ENCODE measurements at regions not wholly inside any gene's neighbourhood (a gene's known extent, or its start where the extent isn't known, plus 50 kb on each side); places are given as distances from the start of the nearest gene placed in this dataset.

DNA sequence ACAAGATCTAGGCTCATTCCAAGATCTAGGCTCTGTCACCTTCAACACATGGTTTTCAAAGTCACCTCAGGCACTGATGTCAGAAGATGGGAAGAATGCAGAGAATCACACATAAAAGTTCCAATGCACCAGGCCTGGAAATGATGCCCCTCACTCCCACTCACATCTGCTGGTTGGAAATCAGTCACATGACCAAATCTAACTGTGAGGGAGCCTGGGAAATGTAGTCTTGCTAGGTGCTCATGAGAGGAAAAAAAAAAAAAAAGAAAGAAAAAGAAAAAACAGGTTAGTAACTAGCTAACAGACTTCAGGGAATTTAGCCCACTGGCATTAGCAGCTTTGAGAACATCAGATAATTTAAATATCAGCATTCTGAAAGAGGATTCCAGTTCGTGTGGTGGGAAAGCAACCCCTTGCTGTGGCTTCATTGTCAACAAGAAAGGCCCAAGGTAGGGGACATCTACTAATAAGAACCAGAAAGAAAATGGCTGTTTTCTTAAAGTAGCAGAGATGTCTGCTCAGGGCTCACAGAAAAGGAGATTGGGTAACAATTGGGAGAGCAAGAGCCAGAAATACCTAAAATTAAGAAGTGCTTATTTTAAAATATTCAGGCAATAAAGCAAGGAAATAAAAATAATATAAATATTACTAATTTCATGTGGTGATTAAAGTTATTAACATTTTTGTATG is 614.3 kb downstream of the ACTL7B start:
- Histone ChIP-seq H3K9ac (ENCODE audit: insufficient read depth in 1 of 2, low read length in 2 of 2) (no peak overlapping the region), H3K4me1 (ENCODE audit: control insufficient read depth in 5 of 5, insufficient read depth in 5 of 5, low read length in 5 of 5) (peaks cover 0 to 3% (median 0%) of the 10 kb centered on the region in 5 donors), H3K27me3 (ENCODE audit: control insufficient read depth in 3 of 3, insufficient read depth in 3 of 3, low read length in 2 of 3) (no peaks in the 10 kb centered on the region), H3K4me3 (no peak overlapping the region), H3K36me3 (ENCODE audit: control insufficient read depth in 4 of 4, insufficient read depth in 4 of 4, low read length in 4 of 4) (no peaks in the 10 kb centered on the region), H3K9me3 (ENCODE audit: control insufficient read depth in 4 of 4, insufficient read depth in 3 of 4, low read length in 3 of 4) (no peaks in the 10 kb centered on the region), H3K27ac (ENCODE audit: low read depth in 1 of 2, low read length in 1 of 2) (no peak overlapping the region)
- 82 to 100% methylated on average over 1 of the region's 1 CpG for WGBS, 2 donors
- TF ChIP-seq, protein P1, sequence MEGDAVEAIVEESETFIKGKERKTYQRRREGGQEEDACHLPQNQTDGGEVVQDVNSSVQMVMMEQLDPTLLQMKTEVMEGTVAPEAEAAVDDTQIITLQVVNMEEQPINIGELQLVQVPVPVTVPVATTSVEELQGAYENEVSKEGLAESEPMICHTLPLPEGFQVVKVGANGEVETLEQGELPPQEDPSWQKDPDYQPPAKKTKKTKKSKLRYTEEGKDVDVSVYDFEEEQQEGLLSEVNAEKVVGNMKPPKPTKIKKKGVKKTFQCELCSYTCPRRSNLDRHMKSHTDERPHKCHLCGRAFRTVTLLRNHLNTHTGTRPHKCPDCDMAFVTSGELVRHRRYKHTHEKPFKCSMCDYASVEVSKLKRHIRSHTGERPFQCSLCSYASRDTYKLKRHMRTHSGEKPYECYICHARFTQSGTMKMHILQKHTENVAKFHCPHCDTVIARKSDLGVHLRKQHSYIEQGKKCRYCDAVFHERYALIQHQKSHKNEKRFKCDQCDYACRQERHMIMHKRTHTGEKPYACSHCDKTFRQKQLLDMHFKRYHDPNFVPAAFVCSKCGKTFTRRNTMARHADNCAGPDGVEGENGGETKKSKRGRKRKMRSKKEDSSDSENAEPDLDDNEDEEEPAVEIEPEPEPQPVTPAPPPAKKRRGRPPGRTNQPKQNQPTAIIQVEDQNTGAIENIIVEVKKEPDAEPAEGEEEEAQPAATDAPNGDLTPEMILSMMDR (IDR thresholded peaks at IDR 0.05; ENCODE audit: control extremely low read depth, extremely low read depth): no peak
- no peak for ATAC-seq (ENCODE audit: insufficient read depth, low FRiP score)
- DNase-seq: no peak

GRCh38 chr9:108239696-108240321 is 616.0 kb downstream of the ACTL7B start:
- TF ChIP-seq, protein P1 (IDR thresholded peaks at IDR 0.05; ENCODE audit: control extremely low read depth, extremely low read depth): no peak
- WGBS, 2 donors: 83 to 87% methylated on average over 2 of the region's 2 CpGs
- Histone ChIP-seq H3K9ac (ENCODE audit: insufficient read depth in 1 of 2, low read length in 2 of 2) (no peak overlapping the region), H3K4me1 (ENCODE audit: control insufficient read depth in 5 of 5, insufficient read depth in 5 of 5, low read length in 5 of 5) (no peaks in the 10 kb centered on the region), H3K27ac (ENCODE audit: low read depth in 1 of 2, low read length in 1 of 2) (no peak overlapping the region), H3K9me3 (ENCODE audit: control insufficient read depth in 4 of 4, insufficient read depth in 3 of 4, low read length in 3 of 4) (no peaks in the 10 kb centered on the region), H3K36me3 (ENCODE audit: control insufficient read depth in 4 of 4, insufficient read depth in 4 of 4, low read length in 4 of 4) (no peaks in the 10 kb centered on the region), H3K4me3 (no peak overlapping the region), H3K27me3 (ENCODE audit: control insufficient read depth in 3 of 3, insufficient read depth in 3 of 3, low read length in 2 of 3) (no peaks in the 10 kb centered on the region)
- DNase-seq (peak in 2 of 3 donors; percentile 45 to 53), ATAC-seq (ENCODE audit: insufficient read depth, low FRiP score) (no peak)

DNA sequence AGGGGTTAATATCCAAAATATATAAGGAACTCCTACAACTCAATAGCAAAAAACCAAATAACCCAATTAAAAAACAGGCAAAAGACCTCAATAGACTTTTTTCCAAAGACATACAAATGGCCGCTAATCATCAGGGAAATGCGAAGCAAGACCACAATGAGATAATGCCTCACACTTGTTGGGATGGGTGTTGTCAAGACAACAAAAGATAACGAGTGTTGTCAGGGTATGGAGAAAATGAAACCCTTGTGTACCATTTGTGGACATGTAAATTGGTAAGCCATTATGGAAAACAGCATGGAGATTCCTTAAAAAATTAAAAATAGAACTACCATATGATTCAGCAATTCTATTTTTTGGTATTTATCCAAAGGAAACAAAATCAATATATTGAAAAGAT is 620.2 kb downstream of the ACTL7B start:
- TF ChIP-seq, protein P1 (IDR thresholded peaks at IDR 0.05; ENCODE audit: control extremely low read depth, extremely low read depth): no peak
- DNase-seq (no peak), ATAC-seq (ENCODE audit: insufficient read depth, low FRiP score) (no peak)
- H3K27me3 ChIP-seq (ENCODE audit: control insufficient read depth in 3 of 3, insufficient read depth in 3 of 3, low read length in 2 of 3): no peaks in the 10 kb centered on the region
- no peak overlapping the region for H3K9ac ChIP-seq (ENCODE audit: insufficient read depth in 1 of 2, low read length in 2 of 2)
- H3K9me3 ChIP-seq (ENCODE audit: control insufficient read depth in 4 of 4, insufficient read depth in 3 of 4, low read length in 3 of 4): no peaks in the 10 kb centered on the region
- H3K36me3 ChIP-seq (ENCODE audit: control insufficient read depth in 4 of 4, insufficient read depth in 4 of 4, low read length in 4 of 4): no peaks in the 10 kb centered on the region
- H3K27ac ChIP-seq (ENCODE audit: low read depth in 1 of 2, low read length in 1 of 2): no peak overlapping the region
- no peaks in the 10 kb centered on the region for H3K4me1 ChIP-seq (ENCODE audit: control insufficient read depth in 5 of 5, insufficient read depth in 5 of 5, low read length in 5 of 5)
- H3K4me3 ChIP-seq: no peak overlapping the region
- WGBS, 2 donors: 91 to 94% methylated on average over 3 of the region's 3 CpGs
